ENCODE measurements at regions not wholly inside any gene's neighbourhood (a gene's known extent, or its start where the extent isn't known, plus 50 kb on each side); places are given as distances from the start of the nearest gene placed in this dataset.

- Histone ChIP-seq H3K9me3 (no peaks in the 10 kb centered on the region), H3K4me3 (ENCODE audit: low read depth in 1 of 2, low read length in 1 of 2) (no peak overlapping the region), H3K27me3 (no peaks in the 10 kb centered on the region), H3K27ac (no peak overlapping the region), H3K36me3 (no peaks in the 10 kb centered on the region), H3K4me1 (ENCODE audit: control insufficient read depth in 1 of 2, insufficient read depth in 1 of 2, low read depth in 1 of 2, low read length in 1 of 2) (no peaks in the 10 kb centered on the region)
- no peak for TF ChIP-seq CTCF (IDR thresholded peaks at IDR 0.05)
Observed at GRCh38 chr13:70941454-70941853, 833.2 kb upstream of the KLHL1 start.

- H3K36me3 ChIP-seq = no peaks in the 10 kb centered on the region
- H3K9me3 ChIP-seq = no peaks in the 10 kb centered on the region
- no peaks in the 10 kb centered on the region for H3K27me3 ChIP-seq
- no peak overlapping the region for H3K27ac ChIP-seq
- TF ChIP-seq CTCF (IDR thresholded peaks at IDR 0.05) = no peak
- H3K4me1 ChIP-seq (ENCODE audit: control insufficient read depth in 1 of 2, insufficient read depth in 1 of 2, low read depth in 1 of 2, low read length in 1 of 2) = no peaks in the 10 kb centered on the region
- no peak overlapping the region for H3K4me3 ChIP-seq (ENCODE audit: low read depth in 1 of 2, low read length in 1 of 2)
Observed at GRCh38 chr13:70938462-70938861, 830.2 kb upstream of the KLHL1 start.

- Histone ChIP-seq H3K4me3 (ENCODE audit: low read depth in 1 of 2, low read length in 1 of 2) (no peak overlapping the region), H3K9me3 (no peaks in the 10 kb centered on the region), H3K27me3 (no peaks in the 10 kb centered on the region), H3K27ac (no peak overlapping the region), H3K4me1 (ENCODE audit: control insufficient read depth in 1 of 2, insufficient read depth in 1 of 2, low read depth in 1 of 2, low read length in 1 of 2) (no peaks in the 10 kb centered on the region), H3K36me3 (no peaks in the 10 kb centered on the region)
- TF ChIP-seq CTCF (IDR thresholded peaks at IDR 0.05) = no peak
Observed at GRCh38 chr13:70932511-70932910, 824.3 kb upstream of the KLHL1 start.

- no peak overlapping the region for H3K4me3 ChIP-seq (ENCODE audit: low read depth in 1 of 2, low read length in 1 of 2)
- TF ChIP-seq CTCF (IDR thresholded peaks at IDR 0.05) = no peak
- H3K9me3 ChIP-seq = no peaks in the 10 kb centered on the region
- H3K27ac ChIP-seq = no peak overlapping the region
- H3K36me3 ChIP-seq = no peaks in the 10 kb centered on the region
- no peaks in the 10 kb centered on the region for H3K27me3 ChIP-seq
- no peaks in the 10 kb centered on the region for H3K4me1 ChIP-seq (ENCODE audit: control insufficient read depth in 1 of 2, insufficient read depth in 1 of 2, low read depth in 1 of 2, low read length in 1 of 2)
Observed at GRCh38 chr13:70923863-70924752, 815.9 kb upstream of the KLHL1 start.

GRCh38 chr13:70911286-70911685 is 803.0 kb upstream of the KLHL1 start:
- Histone ChIP-seq H3K9me3 (no peaks in the 10 kb centered on the region), H3K27ac (no peak overlapping the region), H3K36me3 (no peaks in the 10 kb centered on the region), H3K4me1 (ENCODE audit: control insufficient read depth in 1 of 2, insufficient read depth in 1 of 2, low read depth in 1 of 2, low read length in 1 of 2) (no peaks in the 10 kb centered on the region), H3K27me3 (no peaks in the 10 kb centered on the region), H3K4me3 (ENCODE audit: low read depth in 1 of 2, low read length in 1 of 2) (no peak overlapping the region)
- TF ChIP-seq CTCF (IDR thresholded peaks at IDR 0.05) = no peak
